IMR-90 (cell line): ENCODE measurements at regions not wholly inside any gene's neighbourhood (a gene's known extent, or its start where the extent isn't known, plus 50 kb on each side); places are given as distances from the start of the nearest gene placed in this dataset.

ENCODE experiments used
- ATAC-seq: fragments of 200-7000 bp; cut with Tn5 transposase; 2 replicates; pipeline ENCODE4 v1.9.1; 2020; ENCODE audit warnings: low read depth, mild to moderate bottlenecking, moderate library complexity
- BruUV-seq: library from RNA; stranded (reverse); fragments of 400-500 nt; replicated peaks from 2 replicates; lab custom pipeline; 2021; lab: Mats Ljungman, UMichigan
- CTCF ChIA-PET: fragments of 300-600 bp; formaldehyde crosslinking; extraction: SDS; loops from one replicate; lab custom pipeline; 2021; ENCODE audit warnings: antibody characterized with exemption; lab: Yijun Ruan, JAX
- POLR2A ChIA-PET: fragments of 300-600 bp; sonication (Branson Sonifier 250); formaldehyde crosslinking; loops from one replicate; lab custom pipeline; 2022; ENCODE audit warnings: antibody characterized with exemption; ENCODE audit not compliant: unreplicated experiment; lab: Charles Lee
- DNase-seq: peaks from one replicate; pipeline ENCODE4 v3.0.0; 2013
- H2AFZ ChIP-seq: replicated peaks from 2 replicates; pipeline ENCODE3; 2013; ENCODE audit warnings: low read length, mild to moderate bottlenecking; ENCODE audit not compliant: poor library complexity
- H2AK5ac ChIP-seq: 2 replicates; pipeline ENCODE4 v1.6.1; 2013; ENCODE audit warnings: low read depth, low read length, inconsistent platforms
- H2AK9ac ChIP-seq: replicated peaks from 2 replicates; pipeline ENCODE3; 2013; ENCODE audit warnings: mild to moderate bottlenecking, low read depth, low read length, moderate library complexity; ENCODE audit not compliant: poor library complexity
- H2BK120ac ChIP-seq: 2 replicates; pipeline ENCODE4 v1.6.1; 2013; ENCODE audit warnings: low read depth, low read length, inconsistent platforms
- H2BK15ac ChIP-seq: 3 replicates; pipeline ENCODE4 v1.6.1; 2013; ENCODE audit warnings: low read depth, low read length, inconsistent platforms
- H2BK20ac ChIP-seq: 2 replicates; pipeline ENCODE4 v1.6.1; 2013; ENCODE audit warnings: low read depth, mild to moderate bottlenecking, inconsistent platforms, low read length, moderate library complexity
- H2BK5ac ChIP-seq: 2 replicates; pipeline ENCODE4 v1.6.1; 2013; ENCODE audit warnings: mild to moderate bottlenecking, low read depth, low read length, inconsistent platforms; ENCODE audit not compliant: poor library complexity, severe bottlenecking
- H3K14ac ChIP-seq: replicated peaks from 2 replicates; pipeline ENCODE4 v1.6.1; 2013; ENCODE audit warnings: low read depth, low read length, inconsistent platforms
- H3K18ac ChIP-seq: 2 replicates; pipeline ENCODE4 v1.6.1; 2013; ENCODE audit warnings: low read depth, low read length, control low read depth
- H3K23ac ChIP-seq: 2 replicates; pipeline ENCODE4 v1.6.1; 2013; ENCODE audit warnings: low read depth, low read length, inconsistent platforms
- H3K27ac ChIP-seq: 2 replicates; pipeline ENCODE4 v1.5.1; 2013; ENCODE audit warnings: mild to moderate bottlenecking, control low read depth, low read length; ENCODE audit not compliant: insufficient read depth
- H3K27me3 ChIP-seq: 2 replicates; pipeline ENCODE4 v1.6.1; 2013; ENCODE audit warnings: low read length; ENCODE audit not compliant: control insufficient read depth, insufficient read depth
- H3K36me3 ChIP-seq: 2 replicates; pipeline ENCODE4 v1.6.1; 2013; ENCODE audit warnings: low read length, mixed read lengths; ENCODE audit not compliant: control insufficient read depth, insufficient read depth
- H3K4ac ChIP-seq: 2 replicates; pipeline ENCODE4 v1.6.1; 2013; ENCODE audit warnings: low read depth, low read length, inconsistent platforms
- H3K4me1 ChIP-seq: 2 replicates; pipeline ENCODE4 v1.6.1; 2013; ENCODE audit warnings: low read length, mixed read lengths; ENCODE audit not compliant: control insufficient read depth, insufficient read depth
- H3K4me2 ChIP-seq: 2 replicates; pipeline ENCODE4 v1.6.1; 2013; ENCODE audit warnings: low read depth, mild to moderate bottlenecking, control low read depth, low read length, moderate library complexity
- H3K4me3 ChIP-seq: 2 replicates; pipeline ENCODE4 v1.5.1; 2013; ENCODE audit warnings: low read depth, mild to moderate bottlenecking, control low read depth, low read length, moderate library complexity; ENCODE audit not compliant: insufficient read depth
- H3K56ac ChIP-seq: 2 replicates; pipeline ENCODE4 v1.6.1; 2013; ENCODE audit warnings: low read length, inconsistent platforms; ENCODE audit not compliant: insufficient read depth; ENCODE audit errors: extremely low read depth
- H3K79me1 ChIP-seq, 2 experiments: 2 replicates each; pipeline ENCODE4 v1.6.1; 2013; ENCODE audit warnings: low read length in 2 of 2, inconsistent platforms in 1 of 2, low read depth in 1 of 2
- H3K9ac ChIP-seq: 2 replicates; pipeline ENCODE4 v1.6.1; 2013; ENCODE audit warnings: low read depth, low read length, control low read depth
- H3K9me1 ChIP-seq: 2 replicates; pipeline ENCODE4 v1.6.1; 2013; ENCODE audit warnings: low read length, inconsistent platforms; ENCODE audit not compliant: insufficient read depth
- H3K9me3 ChIP-seq: 2 replicates; pipeline ENCODE4 v1.6.1; 2013; ENCODE audit warnings: low read length; ENCODE audit not compliant: control insufficient read depth, insufficient read depth
- H4K20me1 ChIP-seq: 2 replicates; pipeline ENCODE4 v1.6.1; 2013; ENCODE audit warnings: low read length, inconsistent platforms; ENCODE audit not compliant: insufficient read depth
- H4K5ac ChIP-seq: 2 replicates; pipeline ENCODE4 v1.6.1; 2013; ENCODE audit warnings: mild to moderate bottlenecking, low read depth, low read length, control low read depth
- H4K8ac ChIP-seq, 2 experiments: 2 replicates each; pipeline ENCODE4 v1.6.1; 2013; ENCODE audit warnings: low read depth in 2 of 2, low read length in 2 of 2, control low read depth in 1 of 2, inconsistent platforms in 1 of 2
- H4K91ac ChIP-seq: 2 replicates; pipeline ENCODE4 v1.6.1; 2013; ENCODE audit warnings: low read depth, low read length, inconsistent platforms; ENCODE audit not compliant: insufficient read depth
- BHLHE40 ChIP-seq: fragments of 150-350 bp; IDR thresholded peaks from 2 replicates; pipeline ENCODE4 v1.6.1; 2016; ENCODE audit warnings: mild to moderate bottlenecking, low read depth, low read length
- CEBPB ChIP-seq: IDR thresholded peaks from 2 replicates; pipeline ENCODE4 v1.6.1; 2012; ENCODE audit warnings: low read depth, low read length, improper control_type of control experiment
- CHD1 ChIP-seq: IDR thresholded peaks from 2 replicates; pipeline ENCODE4 v1.6.1; 2012; ENCODE audit warnings: low read depth, low read length, improper control_type of control experiment
- CTCF ChIP-seq: conservative IDR thresholded peaks from 2 replicates; pipeline ENCODE4 v1.5.1; 2012; ENCODE audit warnings: mild to moderate bottlenecking, low read depth, low read length, improper control_type of control experiment
- ELK1 ChIP-seq: fragments of 150-350 bp; IDR thresholded peaks from 2 replicates; pipeline ENCODE4 v1.6.1; 2016; ENCODE audit warnings: low read depth, mild to moderate bottlenecking, low read length, moderate library complexity, borderline replicate concordance
- FOS ChIP-seq: fragments of 150-350 bp; IDR thresholded peaks from 2 replicates; pipeline ENCODE4 v1.6.1; 2016; ENCODE audit warnings: low read depth, low read length
- MAFK ChIP-seq: IDR thresholded peaks from 2 replicates; pipeline ENCODE4 v1.6.1; 2012; ENCODE audit warnings: low read depth, low read length, improper control_type of control experiment
- MAZ ChIP-seq: IDR thresholded peaks from 2 replicates; pipeline ENCODE4 v1.6.1; 2012; ENCODE audit warnings: low read depth, mild to moderate bottlenecking, low read length, improper control_type of control experiment, moderate library complexity, borderline replicate concordance
- MXI1 ChIP-seq: IDR thresholded peaks from 2 replicates; pipeline ENCODE4 v1.6.1; 2012; ENCODE audit warnings: low read depth, mild to moderate bottlenecking, low read length, moderate library complexity, borderline replicate concordance
- NFE2L2 ChIP-seq: fragments of 150-350 bp; IDR thresholded peaks from 2 replicates; pipeline ENCODE4 v1.6.1; 2016; ENCODE audit warnings: low read depth, mild to moderate bottlenecking, low read length
- POLR2A ChIP-seq: IDR thresholded peaks from 2 replicates; pipeline ENCODE4 v1.6.1; 2012; ENCODE audit warnings: mild to moderate bottlenecking, low read depth, low read length
- RAD21 ChIP-seq: IDR thresholded peaks from 2 replicates; pipeline ENCODE4 v1.6.1; 2012; ENCODE audit warnings: low read length, improper control_type of control experiment
- RCOR1 ChIP-seq: IDR thresholded peaks from 2 replicates; pipeline ENCODE4 v1.6.1; 2012; ENCODE audit warnings: mild to moderate bottlenecking, low read length, improper control_type of control experiment; ENCODE audit not compliant: insufficient replicate concordance
- RFX5 ChIP-seq: IDR thresholded peaks from 2 replicates; pipeline ENCODE4 v1.8.0; 2012; ENCODE audit warnings: low read depth, mild to moderate bottlenecking, low read length, moderate library complexity
- SMC3 ChIP-seq: fragments of 150-350 bp; IDR thresholded peaks from 2 replicates; pipeline ENCODE4 v1.6.1; 2016; ENCODE audit warnings: low read depth, mild to moderate bottlenecking, antibody characterized with exemption, low read length, moderate library complexity
- USF2 ChIP-seq: fragments of 150-350 bp; IDR thresholded peaks from 2 replicates; pipeline ENCODE4 v1.6.1; 2017; ENCODE audit warnings: mild to moderate bottlenecking, antibody characterized with exemption, low read length, low read depth
- dilution Hi-C: fragments of 300-500 bp; cut with HindIII; formaldehyde crosslinking; loops from one replicate; pipeline ENCODE4 v1.14.3; 2018; ENCODE audit warnings: low sequenced_read_pairs; ENCODE audit not compliant: unreplicated experiment
- in situ Hi-C: fragments of 300-500 bp; cut with MboI; formaldehyde crosslinking; loops from 3 replicates; pipeline ENCODE4 v1.14.3; 2019; ENCODE audit warnings: low sequenced_read_pairs, inconsistent platforms, mixed read lengths
- intact Hi-C: fragments of 100-400 bp; cut with micrococcal nuclease; formaldehyde crosslinking; loops from 2 replicates; pipeline ENCODE4 v1.10.0; 2022

GRCh38 chr18:30810580-30810979 is 232.0 kb downstream of the DSC3 start:
- Histone ChIP-seq H3K18ac (no peak overlapping the region), H2BK5ac (no peak overlapping the region), H3K56ac (no peak overlapping the region), H3K4me2 (no peak overlapping the region), H4K91ac (no peak overlapping the region), H2AFZ (no peak overlapping the region), H2BK20ac (no peak overlapping the region), H3K23ac (no peak overlapping the region), H3K27ac (no peak overlapping the region), H4K20me1 (no peaks in the 10 kb centered on the region), H3K4me3 (no peak overlapping the region), H3K9ac (no peak overlapping the region), H2BK120ac (no peak overlapping the region), H3K4ac (no peak overlapping the region), H2BK15ac (no peak overlapping the region), H2AK5ac (no peak overlapping the region), H3K9me3 (no peaks in the 10 kb centered on the region; the same call in 1 of the 2 replicates), H3K14ac (no peak overlapping the region), H3K36me3 (no peaks in the 10 kb centered on the region), H3K79me1 (no peaks in the 10 kb centered on the region), H3K27me3 (no peaks in the 10 kb centered on the region), H3K9me1 (no peaks in the 10 kb centered on the region), H2AK9ac (no peak overlapping the region), H4K5ac (no peak overlapping the region), H4K8ac (no peak overlapping the region), H3K4me1 (no peaks in the 10 kb centered on the region)
- DNase-seq (no peak), ATAC-seq (no peak)
- CTCF ChIA-PET: no interaction called here
- dilution Hi-C loops: no loop called here
- BruUV-seq: no TSS peak
- in situ Hi-C loops: no loop called here
- intact Hi-C loops: no loop called here
- TF ChIP-seq CEBPB: no peak
- no peak for TF ChIP-seq MAFK
- TF ChIP-seq USF2: no peak
- no peak for TF ChIP-seq MXI1
- TF ChIP-seq FOS: no peak
- TF ChIP-seq CHD1: no peak
- no peak for TF ChIP-seq MAZ
- no peak for TF ChIP-seq NFE2L2
- no peak for TF ChIP-seq POLR2A
- TF ChIP-seq CTCF: no peak
- no peak for TF ChIP-seq BHLHE40
- no peak for TF ChIP-seq SMC3
- TF ChIP-seq RCOR1: no peak
- TF ChIP-seq RAD21: no peak
- TF ChIP-seq ELK1: no peak
- TF ChIP-seq RFX5: no peak
- POLR2A ChIA-PET: no interaction called here
